Hepatocyte (in vitro differentiated cells): ENCODE measurements at regions not wholly inside any gene's neighbourhood (a gene's known extent, or its start where the extent isn't known, plus 50 kb on each side); places are given as distances from the start of the nearest gene placed in this dataset.

Experiments used
- CTCF ChIP-seq: fragments of 200-600 bp; sonication (generic); IDR thresholded peaks from 2 replicates; pipeline ENCODE4 v1.5.1; 2016; ENCODE audit warnings: antibody characterized with exemption, mild to moderate bottlenecking; ENCODE audit not compliant: poor library complexity
- EZH2 ChIP-seq: fragments of 200-600 bp; sonication (generic); IDR thresholded peaks from 2 replicates; pipeline ENCODE4 v1.6.1; 2016; ENCODE audit warnings: antibody characterized with exemption, mild to moderate bottlenecking, borderline replicate concordance
- EZH2phosphoT487 ChIP-seq: fragments of 200-600 bp; sonication (generic); IDR thresholded peaks from one replicate; pipeline ENCODE4 v1.6.1; 2018; ENCODE audit warnings: antibody characterized with exemption, mild to moderate bottlenecking, low read depth, moderate library complexity; ENCODE audit not compliant: unreplicated experiment, severe bottlenecking

- TF ChIP-seq EZH2phosphoT487 (no peak), CTCF (no peak), EZH2 (no peak)
Measured at GRCh38 chr5:75824323-75824722, 107.1 kb upstream of the POC5 start.
